Panc1 (cell line): ENCODE measurements at regions not wholly inside any gene's neighbourhood (a gene's known extent, or its start where the extent isn't known, plus 50 kb on each side); places are given as distances from the start of the nearest gene placed in this dataset.

Experiments
- ATAC-seq: fragments of 200-7000 bp; cut with Tn5 transposase; 2 replicates; pipeline ENCODE4 v1.9.1; 2020; ENCODE audit warnings: mild to moderate bottlenecking, moderate library complexity
- BruUV-seq: library from RNA; stranded (reverse); fragments of 400-500 nt; replicated peaks from 2 replicates; lab custom pipeline; 2021; lab: Mats Ljungman, UMichigan
- CTCF ChIA-PET: fragments of 300-600 bp; sonication (Branson Sonifier 250); formaldehyde crosslinking; loops from one replicate; lab custom pipeline; 2022; ENCODE audit warnings: antibody characterized with exemption; lab: Charles Lee
- POLR2A ChIA-PET: fragments of 300-600 bp; sonication (Branson Sonifier 250); formaldehyde crosslinking; loops from one replicate; lab custom pipeline; 2022; ENCODE audit warnings: antibody characterized with exemption; lab: Charles Lee
- DNase-seq: peaks from one replicate; pipeline ENCODE4 v3.0.0-alpha.2; 2010; ENCODE audit warnings: low read depth, low spot score
- H3K27ac ChIP-seq: 2 replicates; pipeline ENCODE4 v1.5.1; 2011; ENCODE audit warnings: mild to moderate bottlenecking, low read length, inconsistent platforms
- H3K27me3 ChIP-seq: fragments of 200-500 bp; sonication (Bioruptor generic); 2 replicates; pipeline ENCODE4 v1.6.0; 2014; ENCODE audit warnings: low read length, inconsistent platforms; ENCODE audit not compliant: control insufficient read depth, insufficient read depth
- H3K36me3 ChIP-seq: fragments of 200-500 bp; sonication (Bioruptor generic); 2 replicates; pipeline ENCODE4 v1.5.1; 2014; ENCODE audit warnings: inconsistent platforms, mild to moderate bottlenecking, low read length, moderate library complexity; ENCODE audit not compliant: control insufficient read depth, insufficient read depth
- H3K4me1 ChIP-seq: 2 replicates; pipeline ENCODE4 v1.5.1; 2011; ENCODE audit warnings: inconsistent platforms, mild to moderate bottlenecking, low read length, moderate library complexity; ENCODE audit not compliant: control insufficient read depth, insufficient read depth
- H3K4me3 ChIP-seq, 2 experiments: 2 replicates each; pipeline ENCODE4 v1.5.1; 2011 to 2012; ENCODE audit warnings: low read depth in 2 of 2, low read length in 2 of 2, mild to moderate bottlenecking in 2 of 2, inconsistent platforms in 1 of 2, moderate library complexity in 1 of 2
- H3K9me3 ChIP-seq: fragments of 200-500 bp; sonication (Bioruptor generic); 2 replicates; pipeline ENCODE4 v1.5.1; 2014; ENCODE audit warnings: low read depth, mild to moderate bottlenecking, inconsistent platforms, low read length, moderate library complexity; ENCODE audit not compliant: control insufficient read depth, insufficient read depth
- CTCF ChIP-seq: fragments of 450-650 bp; IDR thresholded peaks from 2 replicates; pipeline ENCODE4 v1.5.1; 2017; ENCODE audit warnings: mild to moderate bottlenecking
- POLR2AphosphoS5 ChIP-seq: IDR thresholded peaks from 2 replicates; pipeline ENCODE4 v1.6.1; 2012; ENCODE audit warnings: mild to moderate bottlenecking, low read depth, low read length, moderate library complexity
- REST ChIP-seq, 2 experiments: IDR thresholded peaks; 2 replicates each; pipeline ENCODE4 v1.6.1; 2011 to 2012; ENCODE audit warnings: low read depth in 2 of 2, control low read depth in 1 of 2, low read length in 1 of 2, mild to moderate bottlenecking in 1 of 2, moderate library complexity in 1 of 2; ENCODE audit not compliant: insufficient read depth in 1 of 2
- SIN3A ChIP-seq: IDR thresholded peaks from 2 replicates; pipeline ENCODE4 v1.6.1; 2012; ENCODE audit warnings: low read depth, mild to moderate bottlenecking, low read length, moderate library complexity, borderline replicate concordance; ENCODE audit not compliant: insufficient read depth
- TCF7L2 ChIP-seq: IDR thresholded peaks from 2 replicates; pipeline ENCODE4 v1.6.1; 2011; ENCODE audit warnings: mild to moderate bottlenecking, low read depth, low read length, inconsistent platforms
- in situ Hi-C: cut with HindIII; loops from 2 replicates; pipeline ENCODE4 v1.10.0; 2016; ENCODE audit warnings: low sequenced_read_pairs, low pct_unique_long_range_greater_than_20kb
- intact Hi-C: fragments of 100-400 bp; cut with micrococcal nuclease; formaldehyde crosslinking; loops from one replicate; pipeline ENCODE4 v1.10.0; 2022; ENCODE audit not compliant: unreplicated experiment

- POLR2A ChIA-PET = no interaction called here
- intact Hi-C loops (no loop called here), in situ Hi-C loops (no loop called here)
- BruUV-seq = no TSS peak
- no peak for DNase-seq
- Histone ChIP-seq H3K27ac (no peak overlapping the region), H3K9me3 (no peaks in the 10 kb centered on the region), H3K27me3 (no peaks in the 10 kb centered on the region), H3K4me3 (no peak overlapping the region), H3K4me1 (no peaks in the 10 kb centered on the region), H3K36me3 (no peaks in the 10 kb centered on the region; the same call in 1 of the 2 replicates)
- TF ChIP-seq TCF7L2 (no peak), CTCF (no peak), POLR2AphosphoS5 (no peak), REST (IDR thresholded peaks at IDR 0.05; ENCODE audit: insufficient read depth in 1 of 2, low read depth in 2 of 2, low read length in 1 of 2) (no peak), SIN3A (no peak)
- CTCF ChIA-PET = no interaction called here
- no peak for ATAC-seq
Measured at GRCh38 chrX:79568309-79568708, 201.2 kb upstream of the ITM2A start.

DNA sequence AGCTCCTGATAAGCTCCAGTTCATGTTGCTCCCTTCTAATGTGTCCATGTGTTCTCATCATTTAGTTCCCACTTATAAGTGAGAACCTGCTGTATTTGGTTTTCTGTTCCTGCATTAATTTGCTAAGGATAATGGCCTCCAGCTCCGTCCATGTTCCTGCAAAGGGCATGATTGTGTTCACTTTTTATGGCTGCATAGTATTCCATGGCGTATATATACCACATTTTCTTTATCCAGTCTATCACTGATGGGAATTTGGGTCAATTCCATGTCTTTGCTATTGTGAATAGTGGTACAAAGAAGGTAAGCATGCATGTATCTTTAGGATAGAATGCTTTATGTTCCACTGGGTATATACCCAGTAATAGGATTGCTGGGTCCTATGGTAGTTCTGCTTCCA lies 197.2 kb upstream of the ITM2A start:
- no TSS peak for BruUV-seq
- ChIA-PET POLR2A (no interaction called here), CTCF (no interaction called here)

More for the DNA sequence above, 197.2 kb upstream of the ITM2A start:
- intact Hi-C loops = no loop called here
- Histone ChIP-seq H3K36me3 (no peaks in the 10 kb centered on the region), H3K4me1 (no peaks in the 10 kb centered on the region), H3K9me3 (no peaks in the 10 kb centered on the region), H3K4me3 (no peak overlapping the region), H3K27me3 (no peaks in the 10 kb centered on the region), H3K27ac (no peak overlapping the region)
- in situ Hi-C loops = no loop called here
- TF ChIP-seq CTCF = no peak
- DNase-seq (no peak), ATAC-seq (no peak)
